ENCODE measurements at regions not wholly inside any gene's neighbourhood (a gene's known extent, or its start where the extent isn't known, plus 50 kb on each side); places are given as distances from the start of the nearest gene placed in this dataset.

DNA sequence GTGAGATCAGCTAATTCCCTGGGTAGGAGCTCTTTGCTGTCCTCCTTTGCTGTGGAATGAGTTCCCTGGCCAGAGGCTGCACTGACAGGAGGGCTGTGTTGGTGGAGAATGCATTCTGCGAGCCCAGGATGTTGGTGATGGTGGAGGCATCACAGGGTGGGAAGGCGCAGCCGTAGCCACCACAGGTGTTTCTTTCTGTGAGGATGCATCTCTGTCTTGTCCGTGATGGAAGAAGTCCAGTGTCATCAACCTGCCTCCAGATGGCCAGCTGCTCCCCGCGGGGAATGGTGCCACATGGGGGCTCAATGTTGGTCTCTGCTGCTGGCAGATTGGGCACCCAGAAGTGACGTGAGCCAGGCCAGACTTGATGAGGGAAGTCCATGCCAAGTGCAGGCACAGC, 972.1 kb downstream of the TBC1D22A start:
- no peaks in the 10 kb centered on the region for H3K4me1 ChIP-seq (ENCODE audit: insufficient read depth, low read length)

DNA sequence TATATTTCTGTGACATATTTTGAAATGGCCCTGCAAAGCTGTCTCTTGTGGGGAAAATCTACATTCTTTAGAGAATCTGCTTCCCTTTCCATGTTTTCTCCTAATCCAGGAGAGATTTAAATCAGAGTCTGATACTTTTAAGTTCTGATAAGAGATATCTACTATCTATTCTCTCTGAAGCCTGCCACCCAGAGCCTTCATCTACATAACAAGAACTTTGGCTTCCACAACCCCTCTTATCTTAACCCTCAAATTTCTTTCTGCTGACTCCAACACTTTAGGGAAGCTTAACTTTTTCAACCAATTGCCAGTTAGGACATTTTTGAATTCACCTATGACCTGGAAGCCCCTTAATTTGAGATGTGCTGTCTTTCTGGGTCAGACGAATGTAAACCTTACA, 965.2 kb downstream of the TBC1D22A start:
- Histone ChIP-seq H3K9me3 (ENCODE audit: low read length) (no peaks in the 10 kb centered on the region), H3K4me3 (ENCODE audit: low read length) (no peak overlapping the region), H3K36me3 (ENCODE audit: insufficient read depth, low read length) (no peaks in the 10 kb centered on the region), H3K27me3 (ENCODE audit: insufficient read depth, low read length) (no peaks in the 10 kb centered on the region), H3K4me1 (ENCODE audit: insufficient read depth, low read length) (no peaks in the 10 kb centered on the region), H2AFZ (ENCODE audit: low read depth, low read length) (no peak overlapping the region)

More for the DNA sequence above, 972.1 kb downstream of the TBC1D22A start:
- H3K36me3 ChIP-seq (ENCODE audit: insufficient read depth, low read length), result no peaks in the 10 kb centered on the region
- no peaks in the 10 kb centered on the region for H3K9me3 ChIP-seq (ENCODE audit: low read length)
- no peak overlapping the region for H3K4me3 ChIP-seq (ENCODE audit: low read length)
- H2AFZ ChIP-seq (ENCODE audit: low read depth, low read length), result no peak overlapping the region
- H3K27me3 ChIP-seq (ENCODE audit: insufficient read depth, low read length), result no peaks in the 10 kb centered on the region

- no peaks in the 10 kb centered on the region for H3K4me1 ChIP-seq (ENCODE audit: insufficient read depth, low read length)
- no peaks in the 10 kb centered on the region for H3K36me3 ChIP-seq (ENCODE audit: insufficient read depth, low read length)
- no peak overlapping the region for H3K4me3 ChIP-seq (ENCODE audit: low read length)
- no peaks in the 10 kb centered on the region for H3K9me3 ChIP-seq (ENCODE audit: low read length)
- H3K27me3 ChIP-seq (ENCODE audit: insufficient read depth, low read length), result no peaks in the 10 kb centered on the region
- no peak overlapping the region for H2AFZ ChIP-seq (ENCODE audit: low read depth, low read length)
These were observed 962.3 kb downstream of the TBC1D22A start for GRCh38 chr22:47724751-47725150.

DNA sequence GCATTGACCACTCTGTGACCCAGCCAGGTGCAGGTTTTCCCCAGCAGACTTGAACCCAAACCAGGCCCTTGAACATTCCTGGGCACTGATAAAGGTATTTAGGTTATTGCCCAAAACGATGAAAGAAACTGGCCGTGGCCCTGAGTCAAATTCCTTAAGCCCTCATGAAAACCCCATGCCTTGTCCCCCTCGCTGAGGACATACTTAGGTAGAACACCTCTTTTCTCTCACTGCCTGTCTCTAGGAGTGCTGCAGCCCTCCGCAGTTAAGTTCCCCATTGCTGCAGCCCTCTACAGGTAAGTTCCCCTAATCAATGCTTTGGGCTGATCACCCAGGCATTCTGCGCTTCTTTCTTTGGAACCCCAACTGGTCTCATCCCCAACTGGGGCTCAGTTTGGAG, 961.6 kb downstream of the TBC1D22A start:
- Histone ChIP-seq H3K36me3 (ENCODE audit: insufficient read depth, low read length) (no peaks in the 10 kb centered on the region), H3K4me1 (ENCODE audit: insufficient read depth, low read length) (no peaks in the 10 kb centered on the region), H3K4me3 (ENCODE audit: low read length) (no peak overlapping the region), H2AFZ (ENCODE audit: low read depth, low read length) (no peak overlapping the region), H3K9me3 (ENCODE audit: low read length) (no peaks in the 10 kb centered on the region), H3K27me3 (ENCODE audit: insufficient read depth, low read length) (no peaks in the 10 kb centered on the region)

GRCh38 chr22:47718337-47718736, 955.9 kb downstream of the TBC1D22A start:
- H2AFZ ChIP-seq (ENCODE audit: low read depth, low read length), result no peak overlapping the region
- no peak overlapping the region for H3K4me3 ChIP-seq (ENCODE audit: low read length)

GRCh38 chr22:47716890-47717615, 954.6 kb downstream of the TBC1D22A start:
- Histone ChIP-seq H3K27me3 (ENCODE audit: insufficient read depth, low read length) (no peaks in the 10 kb centered on the region), H3K4me1 (ENCODE audit: insufficient read depth, low read length) (no peaks in the 10 kb centered on the region)

More at GRCh38 chr22:47718337-47718736, 955.9 kb downstream of the TBC1D22A start:
- H3K36me3 ChIP-seq (ENCODE audit: insufficient read depth, low read length), result no peaks in the 10 kb centered on the region
- H3K4me1 ChIP-seq (ENCODE audit: insufficient read depth, low read length), result no peaks in the 10 kb centered on the region
- H3K27me3 ChIP-seq (ENCODE audit: insufficient read depth, low read length), result no peaks in the 10 kb centered on the region
- no peaks in the 10 kb centered on the region for H3K9me3 ChIP-seq (ENCODE audit: low read length)

GRCh38 chr22:47715866-47716578, 953.6 kb downstream of the TBC1D22A start:
- H2AFZ ChIP-seq (ENCODE audit: low read depth, low read length), result no peak overlapping the region
- H3K36me3 ChIP-seq (ENCODE audit: insufficient read depth, low read length), result no peaks in the 10 kb centered on the region
- no peaks in the 10 kb centered on the region for H3K9me3 ChIP-seq (ENCODE audit: low read length)
- no peaks in the 10 kb centered on the region for H3K4me1 ChIP-seq (ENCODE audit: insufficient read depth, low read length)
- H3K4me3 ChIP-seq (ENCODE audit: low read length), result no peak overlapping the region
- no peaks in the 10 kb centered on the region for H3K27me3 ChIP-seq (ENCODE audit: insufficient read depth, low read length)

More at GRCh38 chr22:47716890-47717615, 954.6 kb downstream of the TBC1D22A start:
- Histone ChIP-seq H3K9me3 (ENCODE audit: low read length) (no peaks in the 10 kb centered on the region), H3K36me3 (ENCODE audit: insufficient read depth, low read length) (no peaks in the 10 kb centered on the region), H2AFZ (ENCODE audit: low read depth, low read length) (no peak overlapping the region), H3K4me3 (ENCODE audit: low read length) (no peak overlapping the region)

DNA sequence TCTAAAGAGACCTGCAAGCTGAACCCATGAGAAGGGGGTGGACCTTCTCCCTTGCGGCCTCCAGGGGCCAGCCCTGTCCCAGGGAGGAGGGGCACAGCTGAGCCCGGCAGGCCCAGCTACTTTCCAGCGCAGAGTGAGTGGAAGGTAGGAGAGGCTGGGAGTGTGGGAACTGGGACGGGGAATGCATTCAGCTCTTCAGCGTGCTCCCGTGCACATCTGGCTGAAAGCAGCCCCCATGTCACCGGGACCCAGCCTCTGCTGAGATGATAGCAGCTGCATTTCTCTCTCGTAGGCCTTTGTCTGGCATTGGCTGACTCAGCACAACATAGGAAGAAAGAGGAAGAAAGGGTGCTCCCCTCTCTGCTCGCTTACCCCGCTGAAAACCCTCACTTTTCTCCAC, 951.5 kb downstream of the TBC1D22A start:
- Histone ChIP-seq H3K4me1 (ENCODE audit: insufficient read depth, low read length) (no peaks in the 10 kb centered on the region), H3K27me3 (ENCODE audit: insufficient read depth, low read length) (no peaks in the 10 kb centered on the region), H2AFZ (ENCODE audit: low read depth, low read length) (no peak overlapping the region), H3K9me3 (ENCODE audit: low read length) (no peaks in the 10 kb centered on the region), H3K36me3 (ENCODE audit: insufficient read depth, low read length) (no peaks in the 10 kb centered on the region), H3K4me3 (ENCODE audit: low read length) (no peak overlapping the region)

- H3K4me1 ChIP-seq (ENCODE audit: insufficient read depth, low read length), result no peaks in the 10 kb centered on the region
- no peaks in the 10 kb centered on the region for H3K36me3 ChIP-seq (ENCODE audit: insufficient read depth, low read length)
- no peak overlapping the region for H2AFZ ChIP-seq (ENCODE audit: low read depth, low read length)
- H3K9me3 ChIP-seq (ENCODE audit: low read length), result no peaks in the 10 kb centered on the region
- H3K4me3 ChIP-seq (ENCODE audit: low read length), result no peak overlapping the region
- H3K27me3 ChIP-seq (ENCODE audit: insufficient read depth, low read length), result no peaks in the 10 kb centered on the region
These were observed 947.7 kb downstream of the TBC1D22A start for GRCh38 chr22:47710135-47710534.

GRCh38 chr22:47705350-47705749, 942.9 kb downstream of the TBC1D22A start:
- Histone ChIP-seq H3K9me3 (ENCODE audit: low read length) (no peaks in the 10 kb centered on the region), H3K4me3 (ENCODE audit: low read length) (no peak overlapping the region), H3K4me1 (ENCODE audit: insufficient read depth, low read length) (no peaks in the 10 kb centered on the region), H2AFZ (ENCODE audit: low read depth, low read length) (no peak overlapping the region), H3K27me3 (ENCODE audit: insufficient read depth, low read length) (no peaks in the 10 kb centered on the region), H3K36me3 (ENCODE audit: insufficient read depth, low read length) (no peaks in the 10 kb centered on the region)

DNA sequence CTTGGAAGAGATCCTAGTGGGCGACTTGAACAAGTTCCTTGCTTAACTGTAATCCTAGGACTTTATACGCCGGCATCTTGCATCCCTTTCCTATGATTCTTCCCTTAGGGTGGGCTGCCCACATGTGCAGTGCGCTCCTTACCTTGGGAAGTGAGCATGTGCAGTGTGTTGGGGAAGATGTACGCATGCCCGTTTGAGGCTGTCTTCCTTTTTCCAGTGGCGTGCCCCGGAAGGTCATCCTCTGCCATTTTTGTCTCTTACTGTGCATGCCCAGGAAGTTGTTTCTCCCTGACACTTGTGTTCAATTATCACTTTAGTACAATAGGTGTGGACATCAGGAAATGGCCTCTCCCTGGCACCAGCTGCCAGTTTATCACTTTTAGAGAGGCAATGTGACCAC, 936.5 kb downstream of the TBC1D22A start:
- Histone ChIP-seq H3K4me3 (ENCODE audit: low read length) (no peak overlapping the region), H3K9me3 (ENCODE audit: low read length) (no peaks in the 10 kb centered on the region), H3K27me3 (ENCODE audit: insufficient read depth, low read length) (no peaks in the 10 kb centered on the region), H2AFZ (ENCODE audit: low read depth, low read length) (no peak overlapping the region), H3K36me3 (ENCODE audit: insufficient read depth, low read length) (no peaks in the 10 kb centered on the region), H3K4me1 (ENCODE audit: insufficient read depth, low read length) (no peaks in the 10 kb centered on the region)

GRCh38 chr22:47697861-47698260, 935.4 kb downstream of the TBC1D22A start:
- H2AFZ ChIP-seq (ENCODE audit: low read depth, low read length), result no peak overlapping the region
- no peaks in the 10 kb centered on the region for H3K27me3 ChIP-seq (ENCODE audit: insufficient read depth, low read length)
- no peaks in the 10 kb centered on the region for H3K4me1 ChIP-seq (ENCODE audit: insufficient read depth, low read length)
- H3K9me3 ChIP-seq (ENCODE audit: low read length), result no peaks in the 10 kb centered on the region
- H3K36me3 ChIP-seq (ENCODE audit: insufficient read depth, low read length), result no peaks in the 10 kb centered on the region
- H3K4me3 ChIP-seq (ENCODE audit: low read length), result no peak overlapping the region

DNA sequence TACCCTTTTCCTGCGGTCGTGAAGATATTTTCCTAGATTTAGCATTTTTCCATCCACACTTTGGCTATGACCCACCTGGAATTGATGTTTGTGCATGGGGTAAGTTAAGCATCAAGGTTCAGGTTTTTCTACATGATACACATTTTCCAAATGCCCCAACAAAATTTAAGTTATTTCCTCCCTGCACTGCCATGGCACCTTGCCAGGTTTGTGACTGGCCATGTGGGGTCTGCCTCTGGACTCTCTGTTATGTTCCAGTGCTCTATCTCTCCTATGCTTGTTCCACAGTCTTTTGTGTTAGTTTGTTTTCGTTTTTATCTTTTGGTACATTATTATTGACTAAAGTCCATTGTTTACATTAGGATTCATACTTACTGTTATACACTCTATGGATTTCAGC, 934.3 kb downstream of the TBC1D22A start:
- Histone ChIP-seq H3K4me3 (ENCODE audit: low read length) (no peak overlapping the region), H3K9me3 (ENCODE audit: low read length) (no peaks in the 10 kb centered on the region), H3K27me3 (ENCODE audit: insufficient read depth, low read length) (no peaks in the 10 kb centered on the region), H2AFZ (ENCODE audit: low read depth, low read length) (no peak overlapping the region), H3K36me3 (ENCODE audit: insufficient read depth, low read length) (no peaks in the 10 kb centered on the region), H3K4me1 (ENCODE audit: insufficient read depth, low read length) (no peaks in the 10 kb centered on the region)

All from neuron (in vitro differentiated cells).